ENCODE measurements at regions not wholly inside any gene's neighbourhood (a gene's known extent, or its start where the extent isn't known, plus 50 kb on each side); places are given as distances from the start of the nearest gene placed in this dataset.

GRCh38 chr1:187091666-187092065, 262.9 kb downstream of the PLA2G4A start:
- no peak for DNase-seq

DNA sequence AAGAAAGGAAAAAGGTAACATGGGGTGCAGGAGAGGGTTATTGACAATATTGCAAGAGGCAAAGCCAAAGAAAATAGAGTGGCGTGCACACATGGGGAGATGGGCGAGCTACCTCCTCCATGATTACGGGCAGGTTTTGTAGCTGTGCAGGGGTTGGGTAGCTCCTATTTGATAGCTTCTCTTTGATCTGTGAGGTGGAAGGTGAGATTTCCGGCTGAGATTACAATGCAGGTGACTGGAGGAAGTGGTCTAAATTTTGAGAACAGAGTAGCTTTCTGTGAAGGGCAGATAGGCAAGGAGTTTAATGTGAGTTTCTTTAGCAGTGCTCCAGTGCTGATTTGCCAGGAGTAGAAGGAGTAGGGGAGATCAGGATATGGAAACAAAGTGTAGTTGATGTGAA, 263.4 kb downstream of the PLA2G4A start:
- DNase-seq = no peak

DNA sequence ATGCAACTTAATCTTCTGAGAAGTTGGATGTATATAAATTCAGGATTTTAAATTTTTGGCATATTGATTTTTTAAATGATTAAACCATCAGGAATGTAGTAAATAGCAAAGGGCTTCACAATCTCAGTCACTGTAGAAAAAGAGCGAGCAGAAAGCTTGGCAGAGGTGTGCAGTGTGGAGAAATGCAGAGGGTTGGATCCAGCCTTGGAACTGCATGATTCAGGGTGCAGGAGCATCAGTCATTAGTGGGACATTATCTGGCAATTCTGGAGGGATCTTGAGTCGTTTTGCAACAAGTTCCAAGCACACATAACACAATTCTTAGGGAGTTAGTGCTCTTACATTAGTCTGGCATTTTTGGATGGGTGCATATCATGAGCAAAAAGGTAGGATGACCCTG, 267.9 kb downstream of the PLA2G4A start:
- no peak for DNase-seq

DNA sequence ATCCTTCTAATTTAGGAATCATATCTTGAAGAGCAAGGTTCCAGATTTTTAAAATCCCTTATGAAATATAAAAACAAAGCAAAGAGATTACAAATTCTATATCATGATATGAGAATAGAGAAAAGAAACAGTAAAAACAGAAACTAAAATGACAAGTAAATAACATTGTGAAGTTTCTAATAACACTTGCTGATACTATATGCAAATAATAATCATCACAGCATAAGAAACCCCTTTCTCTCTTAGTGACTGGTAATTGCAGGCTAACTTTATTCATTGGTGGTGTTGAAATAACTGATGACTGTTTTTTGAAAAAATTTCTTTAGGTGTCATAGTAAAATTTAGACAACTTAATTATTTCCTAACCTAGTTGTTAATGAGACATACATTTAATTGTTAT, 281.6 kb downstream of the PLA2G4A start:
- DNase-seq = no peak

DNA sequence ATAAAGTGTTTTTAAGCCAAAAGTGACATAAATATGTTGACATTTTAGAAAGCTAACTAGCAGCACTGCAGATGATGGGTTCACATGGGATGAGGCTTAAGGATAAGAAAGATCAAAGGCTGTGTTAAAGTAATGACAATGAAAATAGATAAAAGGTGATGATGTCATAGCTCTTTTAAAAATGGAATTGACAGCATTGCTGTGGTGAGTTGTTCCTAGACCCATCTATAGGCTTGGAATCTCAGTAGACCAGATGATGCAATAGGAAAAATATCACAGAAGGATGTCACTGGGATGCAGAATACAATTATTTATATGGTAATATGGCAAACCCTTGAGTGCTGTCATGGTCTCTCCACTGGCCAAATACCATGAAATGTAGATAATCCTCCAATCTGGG, 286.0 kb downstream of the PLA2G4A start:
- DNase-seq = no peak

- peak; percentile 60 for DNase-seq
Measured at GRCh38 chr1:187121661-187122060, 292.9 kb downstream of the PLA2G4A start.

DNA sequence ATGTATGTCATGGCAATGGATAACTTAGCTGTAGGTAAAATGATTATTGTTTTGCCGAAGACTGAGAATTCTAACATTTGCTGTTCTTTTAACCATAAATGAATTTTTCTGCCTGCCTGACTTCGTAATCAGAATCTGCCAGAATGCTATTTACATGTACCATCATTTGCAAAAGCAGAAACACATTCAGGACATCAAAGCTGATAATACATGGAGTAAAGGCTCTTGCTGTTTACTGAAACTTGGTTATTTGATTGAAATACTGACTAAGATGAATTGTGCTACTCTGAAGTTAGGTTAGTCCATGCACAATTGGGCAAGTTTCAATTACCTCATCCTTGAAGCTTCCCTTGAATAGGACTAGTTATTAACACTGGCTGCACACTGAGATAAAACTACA, 293.8 kb downstream of the PLA2G4A start:
- no peak for DNase-seq

DNA sequence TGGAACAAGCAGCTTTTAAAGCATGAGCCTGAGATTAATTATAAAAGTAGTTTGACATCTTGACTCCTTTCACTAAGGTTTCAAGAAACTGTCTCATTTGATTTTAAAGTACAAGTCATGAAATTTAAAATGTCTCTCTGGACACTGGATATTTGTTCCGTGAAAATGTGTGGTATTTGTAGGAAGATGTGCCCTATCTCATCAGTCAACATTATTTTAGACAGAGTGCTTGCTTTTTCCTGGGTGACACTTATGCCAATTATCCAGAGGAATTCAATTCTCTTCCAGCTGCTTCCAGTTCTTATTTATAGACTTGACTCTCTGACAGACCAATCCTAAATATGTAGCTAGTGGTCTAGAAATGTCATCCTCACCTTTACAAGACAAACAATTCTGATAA, 300.4 kb downstream of the PLA2G4A start:
- DNase-seq = no peak

DNA sequence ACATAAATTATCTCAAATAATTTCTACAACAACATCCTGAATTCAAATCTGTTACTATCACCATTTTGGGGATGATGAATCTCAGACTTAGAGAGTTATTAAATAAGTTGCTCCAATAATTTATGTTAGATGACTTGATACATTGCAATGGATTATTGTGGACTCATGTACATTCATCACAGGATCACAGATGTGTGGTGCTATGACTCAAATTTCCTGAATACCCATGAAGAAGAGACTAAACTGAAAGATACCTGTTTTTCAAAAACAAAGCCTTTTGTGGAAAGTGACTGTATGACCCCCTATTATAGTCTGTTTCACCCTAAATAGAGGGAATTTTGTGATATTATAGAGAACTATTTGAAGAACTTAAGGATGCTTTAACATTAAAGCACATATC, 315.0 kb downstream of the PLA2G4A start:
- DNase-seq = no peak

DNA sequence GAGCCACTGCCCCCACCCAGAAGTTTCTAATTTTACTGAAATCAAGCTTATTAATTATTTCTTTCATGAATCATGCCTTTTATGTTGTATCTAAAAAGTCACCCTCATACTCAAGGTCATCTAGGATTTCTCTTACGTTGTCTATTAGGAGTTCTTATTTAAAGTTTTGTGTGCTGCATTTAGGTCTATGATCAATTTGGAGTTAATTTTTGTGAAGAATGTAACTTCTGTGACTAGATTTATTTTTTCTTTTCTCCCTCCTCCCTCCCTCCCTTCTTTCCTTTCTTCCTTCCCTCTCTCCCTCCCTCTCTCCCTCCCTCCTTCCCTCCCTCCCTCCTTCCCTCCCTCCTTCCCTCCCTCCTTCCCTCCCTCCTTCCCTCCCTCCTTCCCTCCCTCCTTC, 317.6 kb downstream of the PLA2G4A start:
- no peak for DNase-seq

GRCh38 chr1:187151555-187151954, 322.8 kb downstream of the PLA2G4A start:
- no peak for DNase-seq

DNA sequence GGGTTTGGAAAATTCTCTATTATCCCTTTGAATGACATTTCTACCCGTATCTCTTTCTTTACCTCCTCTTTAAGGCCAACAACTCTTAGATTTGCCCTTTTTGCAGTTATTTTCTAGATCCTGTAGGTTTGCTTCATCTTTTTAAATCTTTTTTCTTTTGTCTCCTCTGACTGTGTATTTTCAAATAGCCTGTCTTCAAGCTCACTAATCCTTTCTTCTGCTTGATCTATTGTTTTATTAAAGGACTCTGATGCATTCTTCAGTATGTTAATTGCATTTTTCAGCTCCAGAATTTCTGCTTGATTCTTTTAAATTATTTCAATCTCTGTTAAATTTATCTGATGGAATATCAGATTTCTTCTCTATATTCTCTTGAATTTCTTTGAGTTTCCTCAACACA, 324.3 kb downstream of the PLA2G4A start:
- DNase-seq = no peak

DNA sequence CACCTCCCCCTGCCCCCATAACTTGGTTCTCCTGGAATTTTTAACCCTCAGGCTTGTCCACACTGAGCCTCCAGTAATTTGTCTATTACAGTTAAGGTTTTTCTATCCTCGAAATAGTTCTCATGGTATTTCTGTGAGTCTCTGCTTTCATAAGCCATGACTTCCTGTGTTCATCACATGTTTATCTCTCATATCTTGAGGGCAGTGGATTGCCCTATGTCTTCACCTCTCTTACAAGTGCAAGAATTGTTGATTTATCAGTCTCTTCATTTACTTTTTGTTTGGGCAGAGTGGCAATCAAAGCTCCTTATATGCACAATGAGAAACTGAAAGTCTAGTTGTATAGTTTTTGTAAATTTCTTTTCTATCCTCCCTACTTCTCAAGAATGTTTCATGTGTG, 328.4 kb downstream of the PLA2G4A start:
- no peak for DNase-seq

DNA sequence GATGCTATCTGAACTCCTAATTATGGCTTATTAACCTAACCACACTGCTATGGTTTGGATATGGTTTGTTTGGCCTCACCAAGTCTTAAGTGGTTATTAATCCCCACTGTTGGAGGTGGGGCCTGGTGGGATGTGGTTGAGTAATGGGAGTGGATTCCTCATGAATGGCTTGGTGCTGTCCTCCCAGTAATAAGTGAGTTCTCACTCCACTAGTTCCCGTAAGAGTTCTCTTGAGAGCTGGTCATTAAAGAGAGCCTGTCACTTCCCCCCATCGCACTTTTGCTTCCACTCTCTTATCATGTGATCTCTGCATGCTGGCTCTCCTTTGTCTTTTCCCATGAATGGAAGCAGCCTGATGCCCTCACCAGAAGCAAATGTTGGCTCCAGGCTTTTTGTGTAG, 328.8 kb downstream of the PLA2G4A start:
- peak; percentile 90 for DNase-seq

- no peak for DNase-seq
Measured at GRCh38 chr1:187167555-187167954, 338.8 kb downstream of the PLA2G4A start.

- no peak for DNase-seq
Measured at GRCh38 chr1:187168297-187168696, 339.5 kb downstream of the PLA2G4A start.

GRCh38 chr1:187185389-187185788, 356.6 kb downstream of the PLA2G4A start:
- peak; percentile 66 for DNase-seq

- DNase-seq = no peak
Measured at GRCh38 chr1:187197685-187198084, 368.9 kb downstream of the PLA2G4A start.

DNA sequence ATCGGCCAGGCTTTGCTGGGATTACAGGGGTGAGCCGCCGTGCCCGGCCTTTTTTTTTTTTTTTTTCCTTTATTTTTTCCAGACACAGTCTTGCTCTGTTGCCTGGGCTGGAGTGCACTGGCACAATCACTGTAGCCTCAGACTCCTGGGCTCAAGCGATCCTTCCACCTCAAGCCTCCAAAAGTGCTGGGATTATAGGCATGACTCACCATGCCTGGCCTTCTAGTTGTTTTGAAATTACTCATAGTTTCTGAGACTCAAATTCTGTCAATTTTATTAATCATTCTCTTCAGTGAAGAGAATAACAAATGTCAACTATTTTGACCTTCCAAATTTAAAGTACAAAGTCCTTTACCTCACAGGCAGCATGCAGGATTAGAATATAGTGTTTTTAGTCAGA, 374.5 kb downstream of the PLA2G4A start:
- DNase-seq = no peak

DNA sequence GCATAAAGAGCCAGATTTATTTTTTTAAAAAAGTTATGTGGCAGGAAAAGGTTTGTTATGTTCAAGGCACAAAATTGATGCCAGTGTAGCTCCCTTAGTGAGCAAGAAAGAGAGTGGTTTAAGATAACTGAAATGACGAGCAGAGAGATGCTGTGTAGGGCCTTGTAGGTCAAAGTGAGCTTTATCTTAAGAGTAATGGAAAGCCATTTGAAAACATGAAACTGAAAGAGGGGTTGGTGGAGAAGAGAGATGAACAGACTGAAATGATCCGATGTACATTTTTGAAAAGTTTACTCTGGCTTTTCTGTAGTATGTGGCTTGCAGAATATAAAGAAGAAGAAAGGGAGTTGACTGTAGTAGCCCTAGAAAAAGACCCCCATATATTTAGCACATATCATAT, 383.6 kb downstream of the PLA2G4A start:
- no peak for DNase-seq

- DNase-seq = no peak
Measured at GRCh38 chr1:187226396-187226795, 397.6 kb downstream of the PLA2G4A start.

DNA sequence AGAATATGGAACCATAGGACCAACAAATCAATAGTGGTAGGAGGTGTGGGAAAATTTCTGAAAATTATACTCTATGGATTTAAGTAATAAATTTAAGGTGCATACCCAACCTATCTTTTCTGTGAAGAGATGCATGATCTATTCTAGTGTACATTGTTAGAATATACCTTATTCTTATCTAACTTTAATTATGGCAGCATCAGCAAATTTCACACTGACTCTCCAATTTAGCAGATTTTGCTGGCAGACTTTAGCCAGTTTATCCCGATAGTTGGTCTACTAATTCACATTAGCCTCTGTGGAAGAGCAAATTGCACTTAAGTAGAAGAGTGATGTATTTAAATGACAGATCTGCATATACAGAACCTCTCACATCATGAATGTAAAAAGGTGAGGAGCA, 400.0 kb downstream of the PLA2G4A start:
- DNase-seq = no peak

DNA sequence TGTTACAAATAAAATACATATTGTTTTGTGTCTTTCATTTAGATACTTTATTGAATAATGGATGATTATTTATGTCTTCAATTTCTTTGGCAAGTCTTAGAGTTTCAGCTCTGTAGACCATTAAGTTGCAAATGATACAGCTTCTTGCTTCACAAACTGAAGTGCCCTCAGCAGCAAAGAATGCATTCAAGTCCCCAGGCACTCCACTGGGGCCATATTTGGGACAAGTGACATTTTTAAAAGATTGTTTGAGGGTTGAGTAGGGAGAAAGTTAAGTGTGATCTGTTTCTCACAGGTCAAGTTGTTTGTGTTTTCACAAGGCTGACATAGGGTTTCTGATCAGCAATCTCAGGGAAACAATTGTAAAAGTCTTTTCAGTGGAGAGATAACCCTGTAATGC, 400.7 kb downstream of the PLA2G4A start:
- no peak for DNase-seq

DNA sequence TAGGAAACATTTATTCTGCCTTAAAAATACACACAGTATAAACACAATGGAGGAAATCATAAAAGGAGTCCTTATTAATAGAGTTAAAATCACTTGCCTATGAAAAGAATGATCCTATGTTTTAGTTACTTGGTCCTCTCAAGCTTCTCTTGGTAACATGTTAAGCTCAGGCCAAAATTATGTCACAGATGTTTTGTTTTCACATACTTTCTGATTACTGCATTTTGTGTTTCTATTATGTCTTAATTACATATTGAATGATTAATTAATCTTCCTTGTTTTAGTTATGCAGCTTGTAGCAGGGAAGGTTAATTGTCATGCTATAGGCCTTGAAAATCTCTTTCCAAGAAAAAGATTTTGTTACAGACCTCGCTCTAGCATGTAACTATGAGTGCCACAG, 406.0 kb downstream of the PLA2G4A start:
- peak; percentile 39 for DNase-seq

DNA sequence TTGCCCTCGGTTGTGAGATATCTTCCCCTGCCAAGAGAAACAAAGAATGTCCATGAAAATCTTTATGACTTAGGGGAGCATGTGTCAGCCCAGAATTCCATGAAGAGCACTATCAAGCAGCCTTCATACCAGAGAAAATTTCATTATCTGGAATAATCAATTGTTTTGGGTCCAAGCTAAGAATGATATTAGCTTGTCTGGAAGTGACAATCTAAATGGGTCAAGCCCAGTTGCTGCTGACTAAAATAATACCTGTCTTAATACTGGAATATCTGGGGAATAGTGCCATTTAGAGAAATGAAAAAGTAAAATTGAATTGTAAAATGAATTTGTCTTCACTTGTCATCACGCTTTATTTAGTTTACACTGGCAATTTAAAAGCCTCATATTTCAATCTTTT, 407.4 kb downstream of the PLA2G4A start:
- no peak for DNase-seq

- no peak for DNase-seq
Measured at GRCh38 chr1:187236676-187237075, 407.9 kb downstream of the PLA2G4A start.

Measured in NCI-H69 (cell line).